AG09319 (cell line): ENCODE measurements at regions not wholly inside any gene's neighbourhood (a gene's known extent, or its start where the extent isn't known, plus 50 kb on each side); places are given as distances from the start of the nearest gene placed in this dataset.

Source experiments
- DNase-seq: peaks from one replicate; pipeline ENCODE4 v3.0.0-alpha.2; 2010; ENCODE audit warnings: low read depth; ENCODE audit errors: extremely low read depth
- CTCF ChIP-seq: IDR thresholded peaks from 2 replicates; pipeline ENCODE4 v1.5.1; 2011; ENCODE audit warnings: low read depth, mild to moderate bottlenecking, inconsistent platforms, low read length, moderate library complexity

- no peak for TF ChIP-seq CTCF
- no peak for DNase-seq
These were observed 57.4 kb upstream of the LDAH start for GRCh38 chr2:20880221-20880771.

- TF ChIP-seq CTCF = no peak
- DNase-seq = no peak
These were observed 56.3 kb upstream of the LDAH start for GRCh38 chr2:20879221-20879620.

GRCh38 chr2:20877960-20878359, 55.1 kb upstream of the LDAH start:
- DNase-seq = no peak
- no peak for TF ChIP-seq CTCF
